ENCODE measurements at regions not wholly inside any gene's neighbourhood (a gene's known extent, or its start where the extent isn't known, plus 50 kb on each side); places are given as distances from the start of the nearest gene placed in this dataset.

DNA sequence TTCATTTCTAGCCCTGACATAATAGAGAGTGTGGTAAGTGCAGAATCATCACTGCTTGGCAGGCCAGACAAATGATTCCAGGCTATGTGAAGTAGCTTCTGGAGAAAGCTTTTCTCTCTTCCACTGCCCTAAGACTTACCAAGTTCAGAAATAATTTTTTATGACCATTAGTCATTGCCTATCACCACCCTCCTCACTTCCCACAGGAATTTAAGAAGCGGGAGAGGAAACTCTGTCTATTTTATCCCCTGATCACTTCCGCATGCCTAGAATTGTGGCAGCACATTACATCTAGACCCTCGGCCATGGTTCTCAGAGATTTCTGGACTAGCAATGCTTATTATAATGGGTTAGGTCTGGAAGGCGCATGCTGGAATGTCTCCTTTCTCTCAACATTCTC, 397.8 kb upstream of the NR2F2 start:
- Histone ChIP-seq H3K4me1 (ENCODE audit: insufficient read depth, low read length, severe bottlenecking) (no peaks in the 10 kb centered on the region), H3K9ac (ENCODE audit: low read length) (no peak overlapping the region), H3K27me3 (ENCODE audit: insufficient read depth, low read length) (no peaks in the 10 kb centered on the region), H3K9me3 (ENCODE audit: low read length) (no peaks in the 10 kb centered on the region), H3K79me2 (ENCODE audit: insufficient read depth, low read length) (no peaks in the 10 kb centered on the region), H3K27ac (ENCODE audit: low read depth, low read length, poor library complexity, severe bottlenecking) (no peak overlapping the region), H4K20me1 (ENCODE audit: insufficient read depth, low read length) (no peaks in the 10 kb centered on the region), H2AFZ (ENCODE audit: low read length) (no peak overlapping the region), H3F3A (ENCODE audit: insufficient read depth, low read length) (no peaks in the 10 kb centered on the region), H3K9me2 (ENCODE audit: low read depth, low read length) (no peaks in the 10 kb centered on the region), H3K4me3 (ENCODE audit: low read depth, low read length, poor library complexity, severe bottlenecking) (no peak overlapping the region), H3K36me3 (ENCODE audit: insufficient read depth, low read length) (no peaks in the 10 kb centered on the region), H3K4me2 (ENCODE audit: low read length) (no peak overlapping the region)
- TF ChIP-seq EZH2 (IDR thresholded peaks at IDR 0.05; ENCODE audit: borderline replicate concordance, low read length): no peak
- TF ChIP-seq, protein P1, sequence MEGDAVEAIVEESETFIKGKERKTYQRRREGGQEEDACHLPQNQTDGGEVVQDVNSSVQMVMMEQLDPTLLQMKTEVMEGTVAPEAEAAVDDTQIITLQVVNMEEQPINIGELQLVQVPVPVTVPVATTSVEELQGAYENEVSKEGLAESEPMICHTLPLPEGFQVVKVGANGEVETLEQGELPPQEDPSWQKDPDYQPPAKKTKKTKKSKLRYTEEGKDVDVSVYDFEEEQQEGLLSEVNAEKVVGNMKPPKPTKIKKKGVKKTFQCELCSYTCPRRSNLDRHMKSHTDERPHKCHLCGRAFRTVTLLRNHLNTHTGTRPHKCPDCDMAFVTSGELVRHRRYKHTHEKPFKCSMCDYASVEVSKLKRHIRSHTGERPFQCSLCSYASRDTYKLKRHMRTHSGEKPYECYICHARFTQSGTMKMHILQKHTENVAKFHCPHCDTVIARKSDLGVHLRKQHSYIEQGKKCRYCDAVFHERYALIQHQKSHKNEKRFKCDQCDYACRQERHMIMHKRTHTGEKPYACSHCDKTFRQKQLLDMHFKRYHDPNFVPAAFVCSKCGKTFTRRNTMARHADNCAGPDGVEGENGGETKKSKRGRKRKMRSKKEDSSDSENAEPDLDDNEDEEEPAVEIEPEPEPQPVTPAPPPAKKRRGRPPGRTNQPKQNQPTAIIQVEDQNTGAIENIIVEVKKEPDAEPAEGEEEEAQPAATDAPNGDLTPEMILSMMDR (IDR thresholded peaks at IDR 0.05; ENCODE audit: low read length): no peak

DNA sequence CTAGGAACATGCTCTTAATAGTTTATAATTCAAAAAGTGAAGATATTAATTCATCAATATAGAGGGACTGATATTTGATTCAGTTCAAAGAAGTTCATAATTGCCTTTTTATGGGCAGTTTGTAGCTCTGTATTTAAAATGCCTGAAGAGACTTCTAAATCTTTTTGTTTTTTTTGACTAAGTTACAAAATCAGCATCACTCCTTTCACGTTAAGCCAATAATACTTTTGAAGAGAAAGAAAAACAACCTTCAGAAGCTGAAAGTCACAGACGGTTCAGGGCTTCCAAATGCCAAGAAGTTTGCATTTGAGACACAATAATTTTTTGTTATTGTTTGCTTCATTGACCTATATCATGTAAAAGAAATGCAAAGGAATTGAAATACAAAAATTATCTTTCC, 394.6 kb upstream of the NR2F2 start:
- H3K9ac ChIP-seq (ENCODE audit: low read length): no peak overlapping the region
- no peaks in the 10 kb centered on the region for H3K9me2 ChIP-seq (ENCODE audit: low read depth, low read length)
- no peak overlapping the region for H3K4me3 ChIP-seq (ENCODE audit: low read depth, low read length, poor library complexity, severe bottlenecking)
- no peaks in the 10 kb centered on the region for H4K20me1 ChIP-seq (ENCODE audit: insufficient read depth, low read length)
- H3K36me3 ChIP-seq (ENCODE audit: insufficient read depth, low read length): no peaks in the 10 kb centered on the region
- H3K27ac ChIP-seq (ENCODE audit: low read depth, low read length, poor library complexity, severe bottlenecking): no peak overlapping the region
- no peaks in the 10 kb centered on the region for H3F3A ChIP-seq (ENCODE audit: insufficient read depth, low read length)
- no peak overlapping the region for H2AFZ ChIP-seq (ENCODE audit: low read length)
- no peaks in the 10 kb centered on the region for H3K79me2 ChIP-seq (ENCODE audit: insufficient read depth, low read length)
- H3K27me3 ChIP-seq (ENCODE audit: insufficient read depth, low read length): no peaks in the 10 kb centered on the region
- TF ChIP-seq, protein P1 (IDR thresholded peaks at IDR 0.05; ENCODE audit: low read length): no peak
- TF ChIP-seq EZH2 (IDR thresholded peaks at IDR 0.05; ENCODE audit: borderline replicate concordance, low read length): no peak
- H3K4me2 ChIP-seq (ENCODE audit: low read length): no peak overlapping the region
- no peaks in the 10 kb centered on the region for H3K9me3 ChIP-seq (ENCODE audit: low read length)
- no peaks in the 10 kb centered on the region for H3K4me1 ChIP-seq (ENCODE audit: insufficient read depth, low read length, severe bottlenecking)

DNA sequence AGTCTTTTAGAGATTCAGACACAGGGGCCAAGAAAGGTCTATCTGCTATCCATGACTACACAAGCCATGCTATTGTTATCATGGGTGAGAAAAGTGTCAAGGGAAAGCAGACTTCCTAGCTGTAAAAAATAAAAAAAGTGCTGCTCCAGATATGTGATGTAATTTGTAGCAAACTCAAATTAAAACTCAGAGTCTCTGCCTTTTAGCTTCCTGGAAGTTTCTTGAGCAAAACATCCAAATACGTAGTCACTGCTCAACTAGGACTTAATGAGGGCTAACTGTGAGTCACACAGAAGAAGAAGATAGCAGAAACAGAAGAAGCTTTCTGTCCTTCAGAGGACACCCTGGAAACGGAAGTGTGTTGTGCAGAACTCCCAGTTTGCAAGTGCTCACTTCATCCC, 393.4 kb upstream of the NR2F2 start:
- Histone ChIP-seq H2AFZ (ENCODE audit: low read length) (no peak overlapping the region), H3K27ac (ENCODE audit: low read depth, low read length, poor library complexity, severe bottlenecking) (no peak overlapping the region)

More for the DNA sequence above, 393.4 kb upstream of the NR2F2 start:
- Histone ChIP-seq H3K9me3 (ENCODE audit: low read length) (no peaks in the 10 kb centered on the region), H4K20me1 (ENCODE audit: insufficient read depth, low read length) (no peaks in the 10 kb centered on the region), H3K4me3 (ENCODE audit: low read depth, low read length, poor library complexity, severe bottlenecking) (no peak overlapping the region), H3K36me3 (ENCODE audit: insufficient read depth, low read length) (no peaks in the 10 kb centered on the region), H3K27me3 (ENCODE audit: insufficient read depth, low read length) (no peaks in the 10 kb centered on the region), H3K79me2 (ENCODE audit: insufficient read depth, low read length) (no peaks in the 10 kb centered on the region), H3K9ac (ENCODE audit: low read length) (no peak overlapping the region), H3K4me1 (ENCODE audit: insufficient read depth, low read length, severe bottlenecking) (no peaks in the 10 kb centered on the region), H3K9me2 (ENCODE audit: low read depth, low read length) (no peaks in the 10 kb centered on the region), H3K4me2 (ENCODE audit: low read length) (no peak overlapping the region), H3F3A (ENCODE audit: insufficient read depth, low read length) (no peaks in the 10 kb centered on the region)
- TF ChIP-seq, protein P1 (IDR thresholded peaks at IDR 0.05; ENCODE audit: low read length): no peak
- TF ChIP-seq EZH2 (IDR thresholded peaks at IDR 0.05; ENCODE audit: borderline replicate concordance, low read length): no peak
